Upper lobe of left lung (tissue), 4 donors: ENCODE measurements at regions not wholly inside any gene's neighbourhood (a gene's known extent, or its start where the extent isn't known, plus 50 kb on each side); places are given as distances from the start of the nearest gene placed in this dataset.

Experiments
- CTCF ChIP-seq, 6 experiments: fragments of 450-650 bp in 4 of 6; fragments of 200-600 bp in 2 of 6; sonication (generic) in 2 of 6; IDR thresholded peaks; one replicate each; pipeline ENCODE4 v1.5.1; 2016 to 2019; ENCODE audit warnings: antibody characterized with exemption in 6 of 6
- EP300 ChIP-seq, 4 donors: sonication (generic); formaldehyde crosslinking; IDR thresholded peaks; one replicate each; pipeline ENCODE4 v1.5.1; 2017; ENCODE audit warnings: antibody characterized with exemption in 4 of 4, control low read depth in 2 of 4
- POLR2A ChIP-seq, 4 donors: fragments of 450-650 bp; IDR thresholded peaks; one replicate each; pipeline ENCODE4 v1.5.1; 2016 to 2017; ENCODE audit warnings: antibody characterized with exemption in 4 of 4, mild to moderate bottlenecking in 2 of 4

- TF ChIP-seq POLR2A (IDR thresholded peaks at IDR 0.05) = no peak
- no peak for TF ChIP-seq CTCF (IDR thresholded peaks at IDR 0.05)
- no peak for TF ChIP-seq EP300 (IDR thresholded peaks at IDR 0.05)
Measured at GRCh38 chr3:102151935-102152334, 282.9 kb upstream of the ZPLD1 start.
